Gastroesophageal sphincter (tissue), 4 donors: ENCODE measurements at regions not wholly inside any gene's neighbourhood (a gene's known extent, or its start where the extent isn't known, plus 50 kb on each side); places are given as distances from the start of the nearest gene placed in this dataset.

Source experiments
- ATAC-seq: fragments of 150-250 bp; one replicate; pipeline ENCODE4 v1.9.1; 2016; ENCODE audit warnings: mild to moderate bottlenecking, moderate library complexity
- H3K27ac ChIP-seq, 4 donors: fragments of 200-600 bp; sonication (generic) in 3 of 4; 1 replicate in 3 of 4; 2 replicates in 1 of 4; pipeline ENCODE4 v1.5.1; 2016 to 2019
- H3K27me3 ChIP-seq: fragments of 200-600 bp; sonication (generic); one replicate; pipeline ENCODE4 v1.5.1; 2019
- H3K36me3 ChIP-seq, 2 donors: fragments of 200-600 bp; sonication (generic); one replicate each; pipeline ENCODE4 v1.5.1; 2019; ENCODE audit warnings: control low read depth in 1 of 2
- H3K4me1 ChIP-seq, 3 donors: fragments of 200-600 bp; sonication (generic); 1 replicate in 2 of 3; 2 replicates in 1 of 3; pipeline ENCODE4 v1.5.1; 2016 to 2019; ENCODE audit warnings: control low read depth in 2 of 3
- H3K4me3 ChIP-seq, 2 donors: fragments of 200-600 bp; sonication (generic); one replicate each; pipeline ENCODE4 v1.5.1; 2019; ENCODE audit warnings: mild to moderate bottlenecking in 1 of 2, moderate library complexity in 1 of 2
- H3K9me3 ChIP-seq, 3 donors: fragments of 200-600 bp; sonication (generic); one replicate each; pipeline ENCODE4 v1.5.1; 2017 to 2019; ENCODE audit warnings: control low read depth in 2 of 3
- CTCF ChIP-seq, 4 experiments: fragments of 200-600 bp in 2 of 4; fragments of 450-650 bp in 2 of 4; sonication (generic) in 1 of 4; IDR thresholded peaks; one replicate each; pipeline ENCODE4 v1.5.1; 2017 to 2019; ENCODE audit warnings: antibody characterized with exemption in 4 of 4, mild to moderate bottlenecking in 2 of 4, moderate library complexity in 2 of 4
- EP300 ChIP-seq: sonication (generic); formaldehyde crosslinking; IDR thresholded peaks from one replicate; pipeline ENCODE4 v1.6.1; 2017; ENCODE audit warnings: antibody characterized with exemption, mild to moderate bottlenecking
- POLR2A ChIP-seq, 2 donors: fragments of 450-650 bp; IDR thresholded peaks; one replicate each; pipeline ENCODE4 v1.6.1; 2017; ENCODE audit warnings: antibody characterized with exemption in 2 of 2, mild to moderate bottlenecking in 2 of 2, moderate library complexity in 1 of 2
- POLR2AphosphoS5 ChIP-seq: sonication (generic); formaldehyde crosslinking; IDR thresholded peaks from one replicate; pipeline ENCODE4 v1.6.1; 2017; ENCODE audit warnings: antibody characterized with exemption
- WGBS, 2 donors: methylation state at CpG; one replicate each; pipeline ENCODE4 v1.1.5; 2018; ENCODE audit warnings: low coverage in 1 of 2; 5-methylcytosine and 5-hydroxymethylcytosine counted together

GRCh38 chr2:226115832-226116200 is 683.8 kb downstream of the IRS1 start:
- no peaks in the 10 kb centered on the region for H3K36me3 ChIP-seq
- H3K27ac ChIP-seq, result no peak overlapping the region
- no peak overlapping the region for H3K4me3 ChIP-seq
- no peaks in the 10 kb centered on the region for H3K9me3 ChIP-seq
- 88 to 91% methylated on average over 1 of the region's 1 CpG for WGBS, 2 donors
- peaks cover 0 to 6% (median 0%) of the 10 kb centered on the region in 3 donors for H3K4me1 ChIP-seq
- no peaks in the 10 kb centered on the region for H3K27me3 ChIP-seq
- no peak for ATAC-seq
- no peak for TF ChIP-seq EP300
- TF ChIP-seq POLR2A (IDR thresholded peaks at IDR 0.05), result no peak
- TF ChIP-seq CTCF (IDR thresholded peaks at IDR 0.05), result no peak
- TF ChIP-seq POLR2AphosphoS5, result no peak

- no peak for TF ChIP-seq POLR2AphosphoS5
- TF ChIP-seq POLR2A (IDR thresholded peaks at IDR 0.05), result no peak
- TF ChIP-seq CTCF (IDR thresholded peaks at IDR 0.05), result no peak
- no peak for TF ChIP-seq EP300
- H3K36me3 ChIP-seq, result no peaks in the 10 kb centered on the region
- no peaks in the 10 kb centered on the region for H3K9me3 ChIP-seq
- ATAC-seq, result peak; percentile 59
- H3K4me3 ChIP-seq, result no peak overlapping the region
- H3K4me1 ChIP-seq, result peaks cover 0 to 6% (median 0%) of the 10 kb centered on the region in 3 donors
- WGBS, 2 donors, result 24 to 40% methylated on average over 3 of the region's 3 CpGs
- H3K27me3 ChIP-seq, result no peaks in the 10 kb centered on the region
- H3K27ac ChIP-seq, result no peak overlapping the region
Measured at GRCh38 chr2:226115102-226115831, 684.4 kb downstream of the IRS1 start.

- H3K9me3 ChIP-seq, result no peaks in the 10 kb centered on the region
- ATAC-seq, result no peak
- TF ChIP-seq EP300 (no peak), CTCF (IDR thresholded peaks at IDR 0.05) (no peak), POLR2A (IDR thresholded peaks at IDR 0.05) (no peak), POLR2AphosphoS5 (no peak)
- H3K4me1 ChIP-seq, result peaks cover 0 to 6% (median 0%) of the 10 kb centered on the region in 3 donors
- H3K36me3 ChIP-seq, result no peaks in the 10 kb centered on the region
- no peaks in the 10 kb centered on the region for H3K27me3 ChIP-seq
- 90 to 94% methylated on average over 4 of the region's 5 CpGs for WGBS, 2 donors
- no peak overlapping the region for H3K4me3 ChIP-seq
- no peak overlapping the region for H3K27ac ChIP-seq
Measured at GRCh38 chr2:226114436-226114835, 685.2 kb downstream of the IRS1 start.

GRCh38 chr2:226098861-226099745 is 699.6 kb downstream of the NYAP2 start:
- Histone ChIP-seq H3K27me3 (no peaks in the 10 kb centered on the region), H3K36me3 (no peaks in the 10 kb centered on the region), H3K4me3 (no peak overlapping the region), H3K9me3 (peaks cover 0 to under 1% (median 0%) of the 10 kb centered on the region in 3 donors), H3K4me1 (no peaks in the 10 kb centered on the region), H3K27ac (no peak overlapping the region)
- TF ChIP-seq POLR2A (IDR thresholded peaks at IDR 0.05), result no peak
- no peak for TF ChIP-seq CTCF (IDR thresholded peaks at IDR 0.05)
- no peak for TF ChIP-seq EP300
- TF ChIP-seq POLR2AphosphoS5, result no peak
- 22 to 30% methylated on average over 1 of the region's 1 CpG for WGBS, 2 donors
- ATAC-seq, result no peak
